Large intestine (tissue), 3 donors: ENCODE measurements at regions not wholly inside any gene's neighbourhood (a gene's known extent, or its start where the extent isn't known, plus 50 kb on each side); places are given as distances from the start of the nearest gene placed in this dataset.
"Not testable (repeated sequence)": the region's sequence is repeated elsewhere in the genome, so short reads cannot be mapped to it uniquely, and the experiment has no call there.

Experiments
- DNase-seq, 2 donors: peaks; one replicate each; pipeline versions ENCODE4 v3.0.0 to v3.0.0-alpha.2; 2013
- H3K27ac ChIP-seq: one replicate; pipeline ENCODE4 v1.5.1; 2013; ENCODE audit warnings: low read length
- H3K27me3 ChIP-seq: 2 replicates; pipeline ENCODE4 v1.6.1; 2013; ENCODE audit warnings: low read length; ENCODE audit not compliant: control insufficient read depth, insufficient read depth
- H3K36me3 ChIP-seq: 2 replicates; pipeline ENCODE4 v1.6.1; 2013; ENCODE audit warnings: low read length; ENCODE audit not compliant: control insufficient read depth, insufficient read depth
- H3K4me1 ChIP-seq: one replicate; pipeline ENCODE4 v1.6.1; 2013; ENCODE audit warnings: low read length; ENCODE audit not compliant: control insufficient read depth, insufficient read depth
- H3K4me3 ChIP-seq: one replicate; pipeline ENCODE4 v1.5.1; 2013; ENCODE audit warnings: low read length
- H3K9me3 ChIP-seq: one replicate; pipeline ENCODE4 v1.6.1; 2013; ENCODE audit warnings: mild to moderate bottlenecking, low read depth, low read length, moderate library complexity; ENCODE audit not compliant: control insufficient read depth
- WGBS: methylation state at CpG from one replicate; pipeline ENCODE4 v1.1.5; 2013; ENCODE audit warnings: low lambda C conversion rate; ENCODE audit not compliant: insufficient coverage; 5-methylcytosine and 5-hydroxymethylcytosine counted together

DNA sequence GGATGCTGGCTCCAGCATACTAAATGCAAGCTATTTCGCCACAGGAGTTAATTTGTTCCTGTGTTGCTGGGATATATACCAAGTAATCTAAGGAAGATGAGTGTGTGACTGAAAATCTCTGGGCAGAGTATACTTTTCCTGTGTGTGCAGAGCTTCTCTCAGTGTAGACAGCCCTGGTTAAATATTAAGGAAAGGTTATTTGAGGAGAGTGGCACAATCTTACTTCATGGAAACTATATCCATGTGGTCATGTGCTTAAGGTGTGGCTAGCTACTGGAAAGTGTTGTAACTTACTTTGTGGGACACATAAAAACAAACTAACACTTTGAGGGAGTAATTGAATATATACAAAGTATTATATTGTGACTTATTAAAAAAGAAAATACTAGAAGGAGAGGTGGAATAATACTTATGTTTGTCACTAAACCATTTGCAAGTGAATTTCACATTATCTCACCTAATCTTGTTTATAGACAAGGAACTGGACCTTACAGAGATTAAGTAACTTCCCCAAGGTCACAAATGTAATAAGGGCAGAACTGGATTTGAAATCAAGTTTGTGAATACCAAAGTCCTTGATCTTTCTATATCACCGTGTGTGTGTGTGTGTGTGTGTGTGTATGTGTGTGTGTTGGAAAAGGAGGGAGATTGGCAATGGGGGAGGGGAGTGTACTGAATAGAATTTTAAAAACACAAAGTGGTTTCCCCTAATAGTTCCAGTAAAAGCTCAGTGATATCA lies 408.2 kb upstream of the NR3C2 start:
- 20% methylated on average over 1 of the region's 2 CpGs for WGBS
- H3K27ac ChIP-seq = peak overlapping the region; percentile 50
- peak; percentile 76 to 85 for DNase-seq

DNA sequence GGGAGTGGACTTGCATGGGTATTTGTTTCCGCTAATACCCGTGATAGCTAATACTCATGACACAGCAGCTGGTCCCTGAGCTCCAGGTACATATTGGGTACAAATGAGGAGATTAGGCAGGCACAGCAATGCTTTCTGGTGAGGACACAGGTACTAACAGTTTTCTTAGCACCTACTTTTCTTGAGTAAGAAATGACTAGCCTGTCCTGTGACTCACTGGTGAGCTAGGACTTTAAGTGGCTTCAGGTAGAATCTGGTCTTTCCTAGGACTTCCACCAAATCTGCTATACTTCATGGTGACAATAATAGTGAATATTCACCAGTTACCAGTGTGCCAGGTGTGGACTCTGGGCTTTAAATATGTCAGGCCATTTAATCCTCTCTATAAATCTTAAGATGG lies 407.4 kb upstream of the NR3C2 start:
- DNase-seq = no peak
- H3K27me3 ChIP-seq = no peaks in the 10 kb centered on the region
- H3K4me1 ChIP-seq = peaks cover 3% of the 10 kb centered on the region
- no CpG with 5 or more reads among the region's 2 CpGs for WGBS
- no peaks in the 10 kb centered on the region for H3K36me3 ChIP-seq
- no peak overlapping the region for H3K4me3 ChIP-seq
- H3K27ac ChIP-seq = no peak overlapping the region
- no peaks in the 10 kb centered on the region for H3K9me3 ChIP-seq

More for the DNA sequence above, 408.2 kb upstream of the NR3C2 start:
- peaks cover 3% of the 10 kb centered on the region for H3K4me1 ChIP-seq
- H3K36me3 ChIP-seq = no peaks in the 10 kb centered on the region
- no peak overlapping the region for H3K4me3 ChIP-seq
- H3K9me3 ChIP-seq = no peaks in the 10 kb centered on the region
- no peaks in the 10 kb centered on the region for H3K27me3 ChIP-seq

DNA sequence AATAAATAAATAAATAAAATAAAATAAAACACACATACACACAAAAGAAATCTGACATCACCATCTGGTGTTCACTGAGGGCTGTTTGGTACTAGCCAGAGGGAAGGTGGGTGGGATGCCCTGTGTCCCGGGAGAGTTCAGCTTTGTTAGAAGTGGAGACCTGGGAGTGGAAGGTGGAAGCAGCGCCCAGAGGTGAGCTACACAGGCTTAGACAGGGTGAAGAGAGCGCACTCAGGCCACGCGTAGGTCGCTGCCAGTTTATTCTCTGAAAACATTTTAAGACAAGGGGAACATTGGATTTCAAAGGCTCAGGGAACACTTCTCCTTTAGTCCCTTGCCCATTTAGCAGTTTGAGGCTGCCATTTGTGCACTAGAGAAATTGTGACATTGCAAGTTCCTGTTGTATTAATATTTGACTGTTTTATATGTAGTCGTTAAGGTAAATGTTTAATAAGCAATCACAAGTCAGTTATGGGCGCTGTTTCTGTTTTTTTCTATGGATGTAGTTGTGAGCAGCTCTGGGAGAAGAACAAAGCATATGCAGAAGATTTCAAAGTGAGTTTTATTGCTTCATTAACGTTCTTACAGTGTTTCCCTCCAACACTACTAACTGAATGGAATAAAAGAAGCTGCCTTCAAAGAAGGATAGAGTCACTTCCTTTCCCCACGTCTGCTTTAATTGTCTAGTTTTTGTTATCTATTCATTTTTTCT lies 405.5 kb upstream of the NR3C2 start:
- no peak overlapping the region for H3K27ac ChIP-seq
- no peaks in the 10 kb centered on the region for H3K27me3 ChIP-seq
- H3K4me1 ChIP-seq = peaks cover 3% of the 10 kb centered on the region
- no peak for DNase-seq
- H3K4me3 ChIP-seq = no peak overlapping the region
- no peaks in the 10 kb centered on the region for H3K36me3 ChIP-seq
- WGBS = 57% methylated on average over 2 of the region's 10 CpGs
- H3K9me3 ChIP-seq = no peaks in the 10 kb centered on the region

DNA sequence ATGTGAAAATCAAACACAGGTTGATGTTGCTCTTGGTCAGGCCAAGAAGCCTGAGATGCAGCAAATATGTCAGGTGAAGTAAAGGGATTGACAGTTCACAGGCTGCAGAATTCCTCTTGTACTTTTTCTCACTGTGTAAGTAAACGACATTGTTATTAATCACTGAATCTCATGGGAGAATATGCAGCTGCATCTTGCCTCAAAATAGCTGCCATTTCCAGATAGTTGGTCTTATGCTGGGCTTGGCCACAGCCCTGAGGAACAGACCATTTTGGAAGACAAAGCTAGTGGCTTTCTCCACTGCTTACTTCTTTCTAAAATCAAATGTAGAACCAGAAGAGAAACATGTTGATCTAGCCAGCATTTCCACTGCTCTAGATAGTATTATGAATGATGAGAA lies 403.4 kb upstream of the NR3C2 start:
- no peak for DNase-seq
- H3K27ac ChIP-seq = no peak overlapping the region

DNA sequence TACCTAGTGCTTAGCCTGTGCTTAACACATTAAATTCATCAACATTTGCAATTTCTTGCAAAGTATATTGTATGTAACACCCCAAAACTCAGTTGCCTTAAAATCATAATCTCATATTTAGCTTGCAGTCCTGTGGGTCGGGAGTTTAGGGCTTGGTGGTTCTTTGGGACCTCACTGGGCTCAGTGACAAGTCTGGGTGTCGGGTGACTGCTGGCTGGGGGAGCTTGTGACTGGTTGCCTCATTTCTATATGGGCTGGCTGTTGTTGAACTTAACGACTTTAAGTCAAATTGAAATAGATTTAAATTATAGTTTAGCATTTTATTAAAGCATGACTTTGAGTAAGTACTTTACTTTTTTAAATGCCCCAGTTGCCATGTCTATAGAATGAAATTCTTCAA lies 401.4 kb upstream of the NR3C2 start:
- Histone ChIP-seq H3K4me3 (no peak overlapping the region), H3K27me3 (no peaks in the 10 kb centered on the region), H3K27ac (no peak overlapping the region), H3K9me3 (no peaks in the 10 kb centered on the region), H3K36me3 (no peaks in the 10 kb centered on the region), H3K4me1 (no peaks in the 10 kb centered on the region)
- WGBS = no CpG with 5 or more reads among the region's 3 CpGs
- no peak for DNase-seq

More for the DNA sequence above, 403.4 kb upstream of the NR3C2 start:
- WGBS = no CpG with 5 or more reads among the region's 1 CpG
- no peaks in the 10 kb centered on the region for H3K9me3 ChIP-seq
- H3K4me3 ChIP-seq = no peak overlapping the region
- H3K36me3 ChIP-seq = no peaks in the 10 kb centered on the region
- H3K4me1 ChIP-seq = peaks cover 3% of the 10 kb centered on the region
- no peaks in the 10 kb centered on the region for H3K27me3 ChIP-seq

DNA sequence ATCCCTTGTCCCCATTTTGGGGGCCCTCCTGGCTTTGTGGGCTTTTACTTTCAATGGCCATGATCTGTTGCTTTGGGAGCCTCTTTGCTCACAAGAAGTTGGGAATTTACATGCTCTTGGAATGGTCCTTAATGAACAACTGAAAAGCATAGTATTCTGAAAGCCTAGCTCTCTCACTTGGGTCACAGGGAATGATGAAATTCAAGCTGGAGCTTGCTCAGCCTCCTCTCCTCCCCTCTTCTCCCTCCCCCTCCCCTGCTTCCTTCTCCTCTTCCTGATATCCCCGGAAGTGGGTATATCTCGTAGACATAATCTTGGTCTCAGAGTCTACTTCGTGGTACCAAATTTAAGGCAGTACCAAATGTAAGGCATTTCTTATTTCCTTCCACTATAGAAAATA lies 400.6 kb upstream of the NR3C2 start:
- Histone ChIP-seq H3K4me1 (no peaks in the 10 kb centered on the region), H3K27ac (no peak overlapping the region), H3K9me3 (no peaks in the 10 kb centered on the region), H3K36me3 (no peaks in the 10 kb centered on the region), H3K27me3 (no peaks in the 10 kb centered on the region), H3K4me3 (no peak overlapping the region)
- WGBS = 100% methylated on average over 1 of the region's 3 CpGs
- DNase-seq = no peak

DNA sequence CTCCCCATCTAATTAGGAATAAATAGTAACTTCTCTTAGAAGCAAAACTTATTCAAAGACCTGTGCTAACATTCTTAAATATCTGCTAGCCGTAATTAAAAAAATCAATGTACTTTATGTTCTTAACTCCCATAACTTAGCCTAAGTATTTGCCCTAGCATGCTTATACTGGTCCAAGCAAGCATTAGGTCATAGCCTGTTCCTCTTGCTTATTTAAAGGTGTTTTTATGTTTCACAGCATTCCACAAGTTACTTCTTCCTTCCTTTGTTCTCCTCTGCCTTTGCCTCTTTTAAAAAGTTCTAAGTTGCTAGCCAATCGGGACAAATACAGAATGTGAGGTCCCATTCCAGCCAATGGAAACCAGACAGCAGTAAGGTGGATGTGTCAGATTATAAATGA lies 395.4 kb upstream of the NR3C2 start:
- not testable (repeated sequence) for H3K4me3 ChIP-seq, H3K9me3 ChIP-seq, DNase-seq, H3K4me1 ChIP-seq, H3K27me3 ChIP-seq, H3K36me3 ChIP-seq, H3K27ac ChIP-seq
- no CpG with 5 or more reads among the region's 2 CpGs for WGBS

DNA sequence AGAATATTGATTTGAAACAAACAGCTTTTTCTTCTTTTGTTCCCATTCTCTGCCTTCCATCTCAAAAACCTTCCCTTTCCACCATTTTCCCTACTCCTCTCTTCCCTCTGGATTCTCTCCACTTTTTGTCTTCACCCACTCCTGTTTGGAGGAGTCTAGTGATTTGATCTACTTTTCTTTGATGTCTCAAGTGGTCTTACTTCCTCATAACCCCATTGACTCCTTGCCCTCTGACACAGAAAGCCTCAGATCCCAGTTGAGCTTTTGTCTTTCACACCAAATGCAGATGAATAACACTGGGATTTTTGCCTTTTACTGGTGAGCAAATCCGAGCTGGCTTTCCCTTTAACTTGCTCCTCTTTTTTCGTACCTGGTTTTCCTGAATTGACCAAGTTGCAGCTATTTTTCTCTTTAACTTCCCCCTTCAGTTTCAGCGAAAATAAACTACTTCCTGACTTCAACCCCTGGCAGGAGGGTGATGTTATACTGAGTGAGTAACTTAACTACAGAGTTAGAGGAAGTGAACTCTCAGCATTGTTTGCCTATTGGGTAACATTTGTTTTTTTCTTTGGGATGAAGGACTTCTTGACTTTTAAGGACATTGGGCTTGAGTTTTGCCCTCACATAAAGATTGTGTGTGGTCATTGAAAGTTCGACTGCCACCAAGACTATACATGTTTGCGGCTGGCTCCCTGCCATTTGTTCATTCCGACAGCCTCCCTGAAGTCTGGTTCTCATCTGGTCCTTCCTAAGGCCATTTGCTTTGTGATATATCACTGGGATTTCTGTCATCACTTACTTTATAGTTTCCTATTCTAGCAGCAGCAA lies 392.8 kb upstream of the NR3C2 start:
- Histone ChIP-seq H3K9me3 (no peaks in the 10 kb centered on the region), H3K4me1 (no peaks in the 10 kb centered on the region), H3K27ac (no peak overlapping the region), H3K4me3 (no peak overlapping the region), H3K36me3 (no peaks in the 10 kb centered on the region), H3K27me3 (no peaks in the 10 kb centered on the region)
- peak in 1 of 2 donors; percentile 16 for DNase-seq
- WGBS = 65% methylated on average over 2 of the region's 6 CpGs

DNA sequence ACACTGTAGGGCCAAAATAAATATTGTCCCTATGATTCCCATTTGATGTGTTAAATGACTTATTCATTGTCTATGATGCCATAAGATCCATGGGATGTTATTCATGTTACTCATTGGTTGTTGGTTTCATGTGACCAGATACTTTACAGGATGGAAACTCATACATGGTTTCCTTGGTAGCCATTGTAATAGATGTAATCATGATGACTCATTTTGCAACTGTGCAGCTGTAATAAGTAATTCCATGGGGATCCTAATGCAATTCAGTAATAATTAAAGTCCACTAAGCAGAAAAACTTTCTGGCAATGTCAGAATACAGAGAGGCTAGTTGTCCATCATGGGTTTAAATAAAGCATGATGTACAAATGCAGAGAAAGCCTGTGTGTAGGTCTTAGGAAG lies 389.7 kb upstream of the NR3C2 start:
- DNase-seq = no peak
- H3K4me3 ChIP-seq = no peak overlapping the region
- no peaks in the 10 kb centered on the region for H3K27me3 ChIP-seq
- H3K9me3 ChIP-seq = no peaks in the 10 kb centered on the region
- H3K36me3 ChIP-seq = no peaks in the 10 kb centered on the region
- H3K27ac ChIP-seq = no peak overlapping the region
- H3K4me1 ChIP-seq = no peaks in the 10 kb centered on the region

DNA sequence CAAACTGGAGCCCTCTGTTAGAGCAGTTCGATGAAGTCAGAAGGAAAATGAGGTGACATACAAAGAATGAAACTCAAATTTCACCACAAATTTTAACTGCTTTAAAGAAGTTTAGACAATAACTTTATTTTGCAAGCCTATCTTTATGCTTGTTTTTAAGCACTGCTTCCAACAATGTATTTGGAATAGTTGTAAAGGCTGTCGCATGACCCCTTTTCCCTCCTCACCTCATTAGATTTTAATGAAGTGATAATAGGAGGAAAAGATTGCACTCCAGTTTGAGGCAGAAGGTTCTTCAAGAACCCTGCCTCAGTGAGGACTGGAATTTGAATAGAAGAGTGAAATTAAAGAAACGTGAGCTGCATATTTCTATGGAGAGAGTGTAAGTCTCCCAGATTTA lies 386.1 kb upstream of the NR3C2 start:
- Histone ChIP-seq H3K27ac (no peak overlapping the region), H3K4me3 (no peak overlapping the region), H3K9me3 (no peaks in the 10 kb centered on the region), H3K27me3 (no peaks in the 10 kb centered on the region), H3K36me3 (no peaks in the 10 kb centered on the region), H3K4me1 (no peaks in the 10 kb centered on the region)
- 83% methylated on average over 2 of the region's 3 CpGs for WGBS
- DNase-seq = no peak
